ENCODE measurements at regions not wholly inside any gene's neighbourhood (a gene's known extent, or its start where the extent isn't known, plus 50 kb on each side); places are given as distances from the start of the nearest gene placed in this dataset.

DNA sequence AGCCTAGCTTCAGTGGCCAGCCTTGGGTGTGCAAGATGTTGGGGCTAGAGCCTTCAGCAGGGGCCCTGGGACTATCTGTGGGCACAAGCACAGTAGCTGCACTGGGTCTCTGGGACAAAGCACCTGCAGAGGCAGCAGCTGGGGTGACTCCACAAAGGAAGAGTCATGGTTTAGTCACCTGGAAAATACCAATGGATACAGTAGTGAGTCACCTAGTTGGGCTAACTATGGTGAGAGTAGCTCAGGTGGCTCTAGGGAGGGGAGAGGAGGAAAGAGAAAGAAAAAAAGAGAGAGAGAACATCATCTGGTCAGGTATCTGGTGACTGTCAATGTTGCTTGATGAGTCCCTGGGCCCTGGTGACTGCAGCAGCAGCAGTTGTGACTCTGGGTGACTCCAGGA is 72.9 kb upstream of the SPIN4 start:
- FAIRE-seq (peak; percentile 66), DNase-seq (ENCODE audit: low read depth, low spot score) (peak; percentile 62)
- Histone ChIP-seq H3K9me1 (ENCODE audit: control insufficient read depth, extremely low read depth, insufficient read depth, low read length) (no peaks in the 10 kb centered on the region), H3K36me3 (ENCODE audit: control insufficient read depth in 2 of 2, extremely low read depth in 1 of 2, insufficient read depth in 2 of 2, low read length in 2 of 2) (no peaks in the 10 kb centered on the region), H3K4me2 (ENCODE audit: control insufficient read depth, extremely low read depth, insufficient read depth, low read depth, low read length) (peak overlapping the region; percentile 37), H3K4me3 (ENCODE audit: control insufficient read depth in 2 of 3, extremely low read depth in 1 of 3, insufficient read depth in 2 of 3, low read depth in 1 of 3, low read length in 3 of 3) (no peak overlapping the region), H3K4me1 (ENCODE audit: control insufficient read depth, extremely low read depth, insufficient read depth, low read length) (peaks cover 20% of the 10 kb centered on the region), H3K9me3 (ENCODE audit: control insufficient read depth, low read depth, low read length) (no peaks in the 10 kb centered on the region), H4K20me1 (ENCODE audit: control insufficient read depth, extremely low read depth, insufficient read depth, low read length) (no peaks in the 10 kb centered on the region), H3K27ac (ENCODE audit: control insufficient read depth, insufficient read depth, low read length) (peak overlapping the region; percentile 61), H3K79me2 (ENCODE audit: control insufficient read depth, insufficient read depth, low read length) (no peaks in the 10 kb centered on the region), H2AFZ (ENCODE audit: control insufficient read depth, low read length) (no peak overlapping the region), H3K9ac (ENCODE audit: control insufficient read depth, extremely low read depth, insufficient read depth, low read length) (peak overlapping the region; percentile 37), H3K27me3 (ENCODE audit: control insufficient read depth, extremely low read depth, insufficient read depth, low read length) (no peaks in the 10 kb centered on the region)
- no peak for TF ChIP-seq EZH2 (IDR thresholded peaks at IDR 0.05; ENCODE audit: low read length)
- TF ChIP-seq, protein P1, sequence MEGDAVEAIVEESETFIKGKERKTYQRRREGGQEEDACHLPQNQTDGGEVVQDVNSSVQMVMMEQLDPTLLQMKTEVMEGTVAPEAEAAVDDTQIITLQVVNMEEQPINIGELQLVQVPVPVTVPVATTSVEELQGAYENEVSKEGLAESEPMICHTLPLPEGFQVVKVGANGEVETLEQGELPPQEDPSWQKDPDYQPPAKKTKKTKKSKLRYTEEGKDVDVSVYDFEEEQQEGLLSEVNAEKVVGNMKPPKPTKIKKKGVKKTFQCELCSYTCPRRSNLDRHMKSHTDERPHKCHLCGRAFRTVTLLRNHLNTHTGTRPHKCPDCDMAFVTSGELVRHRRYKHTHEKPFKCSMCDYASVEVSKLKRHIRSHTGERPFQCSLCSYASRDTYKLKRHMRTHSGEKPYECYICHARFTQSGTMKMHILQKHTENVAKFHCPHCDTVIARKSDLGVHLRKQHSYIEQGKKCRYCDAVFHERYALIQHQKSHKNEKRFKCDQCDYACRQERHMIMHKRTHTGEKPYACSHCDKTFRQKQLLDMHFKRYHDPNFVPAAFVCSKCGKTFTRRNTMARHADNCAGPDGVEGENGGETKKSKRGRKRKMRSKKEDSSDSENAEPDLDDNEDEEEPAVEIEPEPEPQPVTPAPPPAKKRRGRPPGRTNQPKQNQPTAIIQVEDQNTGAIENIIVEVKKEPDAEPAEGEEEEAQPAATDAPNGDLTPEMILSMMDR (optimal IDR thresholded peaks at IDR 0.05 in 1 of 3, IDR thresholded peaks at IDR 0.05 in 1 of 3, conservative IDR thresholded peaks at IDR 0.05 in 1 of 3; ENCODE audit: extremely low read depth in 1 of 3, insufficient read depth in 2 of 3, low read length in 3 of 3), result no peak
- dilution Hi-C loops (cut with MboI; ENCODE audit: extremely low pct_ligation_motif_present, low sequenced_read_pairs), result no loop called here

DNA sequence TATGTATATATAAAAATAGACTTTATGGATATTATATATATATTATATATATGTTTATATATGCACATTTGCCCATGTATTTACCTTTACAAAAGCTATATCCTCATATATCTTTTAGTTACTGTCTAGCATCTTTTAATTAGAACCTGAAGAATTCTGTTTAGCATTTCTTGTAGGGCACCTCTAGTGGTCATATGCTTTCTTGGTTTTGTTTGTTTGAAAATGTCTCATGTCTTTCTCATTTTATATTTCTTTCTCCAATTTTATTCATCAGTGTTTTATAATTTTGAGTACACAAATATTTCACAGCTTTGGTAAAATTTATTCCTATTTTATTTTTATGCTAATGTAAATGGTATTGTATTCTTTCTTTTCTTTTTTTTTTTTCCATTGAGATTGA is 70.3 kb upstream of the SPIN4 start:
- Histone ChIP-seq H3K79me2 (ENCODE audit: control insufficient read depth, insufficient read depth, low read length) (no peaks in the 10 kb centered on the region), H3K4me1 (ENCODE audit: control insufficient read depth, extremely low read depth, insufficient read depth, low read length) (peaks cover 14% of the 10 kb centered on the region), H3K9ac (ENCODE audit: control insufficient read depth, extremely low read depth, insufficient read depth, low read length) (no peak overlapping the region), H3K9me1 (ENCODE audit: control insufficient read depth, extremely low read depth, insufficient read depth, low read length) (no peaks in the 10 kb centered on the region), H3K4me2 (ENCODE audit: control insufficient read depth, extremely low read depth, insufficient read depth, low read depth, low read length) (no peak overlapping the region), H3K4me3 (ENCODE audit: control insufficient read depth in 2 of 3, extremely low read depth in 1 of 3, insufficient read depth in 2 of 3, low read depth in 1 of 3, low read length in 3 of 3) (no peak overlapping the region), H4K20me1 (ENCODE audit: control insufficient read depth, extremely low read depth, insufficient read depth, low read length) (no peaks in the 10 kb centered on the region), H3K27ac (ENCODE audit: control insufficient read depth, insufficient read depth, low read length) (no peak overlapping the region), H3K9me3 (ENCODE audit: control insufficient read depth, low read depth, low read length) (no peaks in the 10 kb centered on the region), H3K36me3 (ENCODE audit: control insufficient read depth in 2 of 2, extremely low read depth in 1 of 2, insufficient read depth in 2 of 2, low read length in 2 of 2) (no peaks in the 10 kb centered on the region), H2AFZ (ENCODE audit: control insufficient read depth, low read length) (no peak overlapping the region), H3K27me3 (ENCODE audit: control insufficient read depth, extremely low read depth, insufficient read depth, low read length) (no peaks in the 10 kb centered on the region)
- dilution Hi-C loops (cut with MboI; ENCODE audit: extremely low pct_ligation_motif_present, low sequenced_read_pairs), result no loop called here
- no peak for DNase-seq (ENCODE audit: low read depth, low spot score)
- TF ChIP-seq EZH2 (IDR thresholded peaks at IDR 0.05; ENCODE audit: low read length), result no peak
- TF ChIP-seq, protein P1 (optimal IDR thresholded peaks at IDR 0.05 in 1 of 3, IDR thresholded peaks at IDR 0.05 in 1 of 3, conservative IDR thresholded peaks at IDR 0.05 in 1 of 3; ENCODE audit: extremely low read depth in 1 of 3, insufficient read depth in 2 of 3, low read length in 3 of 3), result peak in 1 of 3 experiments; percentile 4
- no peak for FAIRE-seq
